K562 (cell line): ENCODE measurements at regions not wholly inside any gene's neighbourhood (a gene's known extent, or its start where the extent isn't known, plus 50 kb on each side); places are given as distances from the start of the nearest gene placed in this dataset.

ENCODE experiments used
- ATAC-seq: fragments of 200-7000 bp; cut with Tn5 transposase; 3 replicates; pipeline ENCODE4 v1.9.1; 2020; ENCODE audit warnings: moderate library complexity
- BruUV-seq: library from RNA; stranded (reverse); fragments of 400-500 nt; replicated peaks from 2 replicates; lab custom pipeline; 2021; lab: Mats Ljungman, UMichigan
- CTCF ChIA-PET: fragments of 300-600 bp; formaldehyde crosslinking; extraction: SDS; loops from one replicate; lab custom pipeline; 2021; ENCODE audit warnings: low intra/inter-chr PET ratio; lab: Yijun Ruan, JAX
- POLR2A ChIA-PET: fragments of 300-600, 350-650 bp; sonication (Branson Sonifier 250); formaldehyde crosslinking; extraction: SDS; loops from one replicate; lab custom pipeline; 2021; ENCODE audit warnings: antibody characterized with exemption, inconsistent platforms; lab: Yijun Ruan, JAX
- DNase-seq, 4 experiments: peaks; one replicate each; pipeline versions ENCODE4 v3.0.0 to v3.0.0-alpha.2; 2011 to 2018; ENCODE audit warnings: low spot score in 3 of 4, mixed read lengths in 3 of 4; ENCODE audit errors: extremely low read depth in 1 of 4
- FAIRE-seq: peaks from 2 replicates; lab custom pipeline; 2011; peaks lifted over from hg19 to GRCh38; lab: Jason Lieb, UNC
- H2AFZ ChIP-seq: 2 replicates; pipeline ENCODE4 v1.6.0; 2011; ENCODE audit warnings: low read depth, low read length, control low read depth, inconsistent platforms
- H3K27ac ChIP-seq: fragments of 200-600 bp; 3 replicates; pipeline ENCODE4 v1.8.0; 2011; ENCODE audit warnings: low read depth, mild to moderate bottlenecking, control low read depth, inconsistent platforms, low read length, moderate library complexity, mixed read lengths; ENCODE audit errors: extremely low read depth
- H3K27me3 ChIP-seq, 2 experiments: fragments of 300-600 bp in 1 of 2; 2 replicates in 1 of 2; 3 replicates in 1 of 2; pipeline versions ENCODE4 v1.6.0 to v1.8.0; 2011; ENCODE audit warnings: inconsistent platforms in 2 of 2, low read length in 2 of 2, mild to moderate bottlenecking in 1 of 2, mixed read lengths in 1 of 2, moderate library complexity in 1 of 2; ENCODE audit not compliant: control insufficient read depth in 2 of 2, insufficient read depth in 2 of 2
- H3K36me3 ChIP-seq: fragments of 300-600 bp; 3 replicates; pipeline ENCODE4 v1.8.0; 2011; ENCODE audit warnings: mild to moderate bottlenecking, low read length, inconsistent platforms; ENCODE audit not compliant: control insufficient read depth, insufficient read depth
- H3K4me1 ChIP-seq, 2 experiments: fragments of 200-600 bp in 1 of 2; replicated peaks in 1 of 2; 2 replicates in 1 of 2; 3 replicates in 1 of 2; pipeline versions ENCODE4 v1.5.1 to v1.8.0; 2011; ENCODE audit warnings: inconsistent platforms in 2 of 2, low read length in 2 of 2, mild to moderate bottlenecking in 1 of 2, mixed read lengths in 1 of 2, moderate library complexity in 1 of 2; ENCODE audit not compliant: control insufficient read depth in 2 of 2, insufficient read depth in 2 of 2
- H3K4me2 ChIP-seq: 2 replicates; pipeline ENCODE4 v1.6.1; 2011; ENCODE audit warnings: low read length, control low read depth, inconsistent platforms, mixed read lengths; ENCODE audit not compliant: insufficient read depth
- H3K4me3 ChIP-seq: fragments of 200-600 bp; sonication (generic), shearing (Covaris generic); 2 replicates; pipeline ENCODE4 v1.5.1; 2016; ENCODE audit warnings: control low read depth, inconsistent platforms
- H3K79me2 ChIP-seq: fragments of 200-600 bp; 3 replicates; pipeline ENCODE4 v1.8.0; 2011; ENCODE audit warnings: low read length, inconsistent platforms; ENCODE audit not compliant: control insufficient read depth, insufficient read depth
- H3K9ac ChIP-seq, 2 experiments: 2 replicates each; pipeline versions ENCODE4 v1.6.0 to v1.6.1; 2011; ENCODE audit warnings: low read depth in 2 of 2, low read length in 2 of 2, control low read depth in 1 of 2, inconsistent platforms in 1 of 2, mild to moderate bottlenecking in 1 of 2, mixed read lengths in 1 of 2; ENCODE audit not compliant: insufficient read depth in 1 of 2
- H3K9me1 ChIP-seq: one replicate; pipeline ENCODE4 v1.6.0; 2011; ENCODE audit warnings: inconsistent platforms, mild to moderate bottlenecking, low read length, moderate library complexity; ENCODE audit not compliant: control insufficient read depth, insufficient read depth
- H3K9me3 ChIP-seq: replicated peaks from 2 replicates; pipeline ENCODE4 v1.5.1; 2011; ENCODE audit warnings: low read depth, low read length, inconsistent platforms; ENCODE audit not compliant: control insufficient read depth, insufficient read depth
- H4K20me1 ChIP-seq: replicated peaks from 2 replicates; pipeline ENCODE4 v1.6.1; 2011; ENCODE audit warnings: low read length, inconsistent platforms, mixed read lengths; ENCODE audit not compliant: control insufficient read depth, insufficient read depth
- ADNP ChIP-seq: fragments of 200-800 bp; sonication (Bioruptor generic); IDR thresholded peaks from 2 replicates; pipeline ENCODE4 v1.6.1; 2016; ENCODE audit warnings: missing genetic modification characterization, missing compliant biosample characterization
- COPS2 ChIP-seq: fragments of 450-650 bp; conservative IDR thresholded peaks from 2 replicates; pipeline ENCODE4 v1.6.1; 2016; ENCODE audit warnings: mild to moderate bottlenecking, moderate library complexity
- DACH1 ChIP-seq: fragments of 450-650 bp; IDR thresholded peaks from 2 replicates; pipeline ENCODE4 v1.6.1; 2018; ENCODE audit not compliant: partially characterized antibody
- ELF4 ChIP-seq: fragments of 450-650 bp; formaldehyde crosslinking; IDR thresholded peaks from 2 replicates; pipeline ENCODE4 v1.4.0; 2022; ENCODE audit warnings: missing genetic modification characterization
- FOXP1 ChIP-seq: sonication (generic); formaldehyde crosslinking; IDR thresholded peaks from 2 replicates; pipeline ENCODE4 v1.8.0; 2022; ENCODE audit warnings: mild to moderate bottlenecking, missing genetic modification reagents
- MAZ ChIP-seq, 2 experiments: fragments of 450-650 bp in 1 of 2; sonication (generic) in 1 of 2; formaldehyde crosslinking; IDR thresholded peaks in 1 of 2; conservative IDR thresholded peaks in 1 of 2; 2 replicates each; pipeline versions ENCODE4 v1.4.0 to v1.5.0; 2020; ENCODE audit warnings: mild to moderate bottlenecking in 1 of 2, missing genetic modification reagents in 1 of 2
- RBM17 ChIP-seq: fragments of 200-400 bp; formaldehyde crosslinking; IDR thresholded peaks from 2 replicates; pipeline ENCODE4 v1.6.1; 2017; ENCODE audit warnings: low read depth, mild to moderate bottlenecking, low read length, borderline replicate concordance
- TAF9B ChIP-seq: fragments of 450-650 bp; IDR thresholded peaks from 2 replicates; pipeline ENCODE4 v1.6.1; 2018; ENCODE audit warnings: mild to moderate bottlenecking; ENCODE audit not compliant: partially characterized antibody
- TARDBP ChIP-seq: fragments of 450-650 bp; IDR thresholded peaks from 2 replicates; pipeline ENCODE4 v1.6.1; 2016
- TFAM ChIP-seq: fragments of 250-450 bp; sonication (Bioruptor Pico); conservative IDR thresholded peaks from 2 replicates; pipeline ENCODE4 v1.5.0; 2021; ENCODE audit warnings: mild to moderate bottlenecking, moderate library complexity
- ZBTB17 ChIP-seq: fragments of 450-650 bp; formaldehyde crosslinking; IDR thresholded peaks from 2 replicates; pipeline ENCODE4 v1.4.0; 2020; ENCODE audit warnings: mild to moderate bottlenecking
- ZNF3 ChIP-seq: fragments of 250-450 bp; sonication (Bioruptor Pico); IDR thresholded peaks from 2 replicates; pipeline ENCODE4 v1.5.0; 2021; ENCODE audit warnings: mild to moderate bottlenecking, moderate library complexity
- ZNF77 ChIP-seq: fragments of 250-450 bp; sonication (Bioruptor Pico); IDR thresholded peaks from 2 replicates; pipeline ENCODE4 v1.5.0; 2020
- WGBS: fragments of 100-300 bp; shearing (Covaris generic); methylation state at CpG from one replicate; pipeline ENCODE4 v1.1.6; 2016; ENCODE audit warnings: low coverage, mixed read lengths; ENCODE audit not compliant: insufficient coverage; ENCODE audit errors: missing lambda C conversion rate; 5-methylcytosine and 5-hydroxymethylcytosine counted together
- in situ Hi-C: fragments of 300-500 bp; cut with MboI; formaldehyde crosslinking; loops from 4 replicates; pipeline ENCODE4 v1.15.0; 2018; ENCODE audit warnings: inconsistent platforms, mixed read lengths
- intact Hi-C: fragments of 100-400 bp; cut with micrococcal nuclease; formaldehyde crosslinking; loops from 2 replicates; pipeline ENCODE4 v1.14.2; 2022
- TF ChIP-seq, protein P1 (sequence below): fragments of 450-650 bp; conservative IDR thresholded peaks from 2 replicates; pipeline ENCODE4 v1.6.1; 2016; ENCODE audit warnings: missing genetic modification characterization, low read depth, mild to moderate bottlenecking, missing compliant biosample characterization, moderate library complexity
- TF ChIP-seq, protein P2 (sequence below): sonication (generic); IDR thresholded peaks from 2 replicates; pipeline ENCODE4 v1.6.1; 2016

DNA sequence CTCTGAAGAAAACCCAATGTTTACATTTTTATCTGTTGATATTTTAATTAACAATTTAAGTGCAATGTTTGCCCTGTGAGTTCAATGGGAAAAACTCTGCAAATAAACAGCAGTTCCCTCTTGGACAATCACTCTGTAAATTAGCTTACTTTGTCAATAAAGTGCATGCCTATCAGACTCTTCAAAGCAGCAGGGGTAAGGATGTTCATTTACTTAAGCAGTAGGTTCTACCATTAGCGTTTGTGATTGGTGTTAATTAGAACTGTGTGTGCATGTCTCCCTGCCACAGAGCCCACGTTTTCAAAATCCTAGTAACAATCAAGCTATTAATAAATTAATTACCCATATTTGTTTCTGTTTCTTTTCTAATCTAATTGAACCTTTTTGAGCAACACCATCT lies 1921.6 kb upstream of the WWC1 start (continued):
- TF ChIP-seq ZBTB17 (CRISPR knock-in tag): no peak
- no peak for TF ChIP-seq ZNF77 (CRISPR knock-in tag)
- TF ChIP-seq DACH1: no peak
- TF ChIP-seq, protein P1, sequence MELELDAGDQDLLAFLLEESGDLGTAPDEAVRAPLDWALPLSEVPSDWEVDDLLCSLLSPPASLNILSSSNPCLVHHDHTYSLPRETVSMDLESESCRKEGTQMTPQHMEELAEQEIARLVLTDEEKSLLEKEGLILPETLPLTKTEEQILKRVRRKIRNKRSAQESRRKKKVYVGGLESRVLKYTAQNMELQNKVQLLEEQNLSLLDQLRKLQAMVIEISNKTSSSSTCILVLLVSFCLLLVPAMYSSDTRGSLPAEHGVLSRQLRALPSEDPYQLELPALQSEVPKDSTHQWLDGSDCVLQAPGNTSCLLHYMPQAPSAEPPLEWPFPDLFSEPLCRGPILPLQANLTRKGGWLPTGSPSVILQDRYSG (tag): no peak
- no peak for TF ChIP-seq TARDBP
- no peak for TF ChIP-seq ZNF3 (CRISPR knock-in tag)
- TF ChIP-seq COPS2: no peak
- TF ChIP-seq MAZ (CRISPR knock-in tag; conservative IDR thresholded peaks at IDR 0.05 in 1 of 2, IDR thresholded peaks at IDR 0.05 in 1 of 2): no peak
- TF ChIP-seq ADNP (tag): no peak
- no peak for TF ChIP-seq ELF4
- TF ChIP-seq FOXP1 (CRISPR knock-in tag): no peak

DNA sequence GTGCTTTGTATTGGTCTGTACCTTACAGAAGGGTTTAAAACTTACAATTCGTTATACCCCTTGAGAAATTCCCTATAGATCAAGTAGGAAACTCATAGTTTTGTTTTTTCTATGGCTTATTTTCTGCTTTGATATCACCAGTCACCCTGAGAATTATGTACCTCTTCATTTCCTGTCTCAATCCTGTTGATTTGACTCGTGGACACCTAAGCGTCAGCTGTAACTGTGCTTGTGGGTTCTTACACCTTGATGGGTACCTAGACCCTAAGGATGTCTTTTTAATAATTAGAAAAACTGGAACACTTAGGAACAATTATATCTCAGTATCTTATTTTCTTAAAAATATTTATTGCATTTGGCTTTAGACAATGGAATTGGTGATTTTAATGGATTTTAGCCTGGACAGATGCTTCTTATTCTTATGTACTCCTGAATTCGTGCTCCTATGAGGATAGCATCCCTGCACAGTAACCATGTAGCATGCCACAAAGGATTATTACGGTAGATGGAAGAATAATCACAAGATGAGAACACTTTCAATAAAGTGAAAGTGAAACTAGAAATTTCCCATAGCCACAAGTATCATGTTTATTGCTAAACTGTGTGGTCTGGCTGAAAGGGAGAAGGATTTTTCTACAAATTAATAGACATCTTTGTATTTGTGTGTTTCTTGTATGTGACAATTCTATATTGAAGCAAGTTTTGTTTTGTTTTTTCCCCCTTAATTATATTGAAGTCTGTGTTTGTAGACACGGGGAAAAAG lies 1920.3 kb upstream of the WWC1 start:
- TF ChIP-seq RBM17: no peak
- TF ChIP-seq, protein P2, sequence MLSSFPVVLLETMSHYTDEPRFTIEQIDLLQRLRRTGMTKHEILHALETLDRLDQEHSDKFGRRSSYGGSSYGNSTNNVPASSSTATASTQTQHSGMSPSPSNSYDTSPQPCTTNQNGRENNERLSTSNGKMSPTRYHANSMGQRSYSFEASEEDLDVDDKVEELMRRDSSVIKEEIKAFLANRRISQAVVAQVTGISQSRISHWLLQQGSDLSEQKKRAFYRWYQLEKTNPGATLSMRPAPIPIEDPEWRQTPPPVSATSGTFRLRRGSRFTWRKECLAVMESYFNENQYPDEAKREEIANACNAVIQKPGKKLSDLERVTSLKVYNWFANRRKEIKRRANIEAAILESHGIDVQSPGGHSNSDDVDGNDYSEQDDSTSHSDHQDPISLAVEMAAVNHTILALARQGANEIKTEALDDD: no peak
- no peak for TF ChIP-seq TAF9B
- no peak for TF ChIP-seq TFAM (CRISPR knock-in tag)
- BruUV-seq: no TSS peak
- Histone ChIP-seq H3K9me1 (no peaks in the 10 kb centered on the region), H3K4me3 (no peak overlapping the region), H3K9me3 (no peaks in the 10 kb centered on the region), H3K27me3 (no peaks in the 10 kb centered on the region), H3K4me1 (no peaks in the 10 kb centered on the region), H4K20me1 (no peaks in the 10 kb centered on the region), H2AFZ (no peak overlapping the region), H3K9ac (no peak overlapping the region), H3K27ac (no peak overlapping the region), H3K79me2 (no peaks in the 10 kb centered on the region), H3K36me3 (no peaks in the 10 kb centered on the region), H3K4me2 (no peak overlapping the region)
- intact Hi-C loops (no loop called here), in situ Hi-C loops (no loop called here)
- FAIRE-seq: no peak
- 2% methylated on average over 6 of the region's 6 CpGs for WGBS
- no peak for ATAC-seq
- DNase-seq: no peak
- ChIA-PET CTCF (no interaction called here), POLR2A (no interaction called here)
